OCI-LY1 (cell line): ENCODE measurements at regions not wholly inside any gene's neighbourhood (a gene's known extent, or its start where the extent isn't known, plus 50 kb on each side); places are given as distances from the start of the nearest gene placed in this dataset.

Source experiments
- CTCF ChIP-seq: fragments of 200-600 bp; sonication (generic), shearing (Covaris generic); IDR thresholded peaks from 2 replicates; pipeline ENCODE4 v1.5.1; 2017; ENCODE audit warnings: mild to moderate bottlenecking, antibody characterized with exemption, low read length, moderate library complexity, mixed read lengths
- EZH2 ChIP-seq: fragments of 200-600 bp; sonication (generic), shearing (Covaris generic); IDR thresholded peaks from 2 replicates; pipeline ENCODE4 v1.8.0; 2017; ENCODE audit warnings: borderline replicate concordance, mixed run types, mild to moderate bottlenecking, antibody characterized with exemption, low read length, moderate library complexity, mixed read lengths

- TF ChIP-seq CTCF (no peak), EZH2 (no peak)
Measured at GRCh38 chr3:82791241-82791640, 1029.8 kb upstream of the GBE1 start.
